PC-9 (cell line): ENCODE measurements at regions not wholly inside any gene's neighbourhood (a gene's known extent, or its start where the extent isn't known, plus 50 kb on each side); places are given as distances from the start of the nearest gene placed in this dataset.

ENCODE experiments used
- BruUV-seq: library from RNA; stranded (reverse); fragments of 400-500 nt; replicated peaks from 2 replicates; lab custom pipeline; 2021; lab: Mats Ljungman, UMichigan
- CTCF ChIA-PET: fragments of 300-600 bp; sonication (Branson Sonifier 250); formaldehyde crosslinking; loops from one replicate; lab custom pipeline; 2022; ENCODE audit warnings: antibody characterized with exemption; lab: Charles Lee
- POLR2A ChIA-PET: fragments of 300-600 bp; sonication (Branson Sonifier 250); formaldehyde crosslinking; loops from one replicate; lab custom pipeline; 2022; ENCODE audit warnings: antibody characterized with exemption; ENCODE audit not compliant: unreplicated experiment; lab: Charles Lee
- DNase-seq, 2 experiments: peaks; one replicate each; pipeline versions ENCODE4 v3.0.0 to v3.0.0-alpha.2; 2015 to 2022; ENCODE audit warnings: mixed read lengths in 1 of 2
- H2AFZ ChIP-seq: fragments of 200-600 bp; sonication (generic); 2 replicates; pipeline ENCODE4 v1.8.1; 2017; ENCODE audit warnings: antibody characterized with exemption
- H3F3A ChIP-seq: fragments of 200-600 bp; sonication (generic); 2 replicates; pipeline ENCODE4 v1.8.1; 2017; ENCODE audit warnings: antibody characterized with exemption, mild to moderate bottlenecking, low read depth; ENCODE audit not compliant: insufficient read depth
- H3K27ac ChIP-seq: fragments of 200-600 bp; sonication (generic); 2 replicates; pipeline ENCODE4 v1.6.1; 2016; ENCODE audit warnings: mixed run types
- H3K27me3 ChIP-seq: fragments of 200-600 bp; sonication (generic); 2 replicates; pipeline ENCODE4 v1.6.1; 2016; ENCODE audit warnings: low read depth, mixed run types; ENCODE audit not compliant: insufficient read depth
- H3K36me3 ChIP-seq: fragments of 200-600 bp; sonication (generic); 2 replicates; pipeline ENCODE4 v1.6.1; 2016; ENCODE audit warnings: low read depth, mixed run types
- H3K4me1 ChIP-seq: fragments of 200-600 bp; sonication (generic); replicated peaks from 2 replicates; pipeline ENCODE4 v1.6.1; 2016; ENCODE audit warnings: mixed run types; ENCODE audit not compliant: insufficient read depth
- H3K4me2 ChIP-seq: fragments of 200-600 bp; sonication (generic); 2 replicates; pipeline ENCODE4 v1.6.1; 2017; ENCODE audit warnings: mixed run types
- H3K4me3 ChIP-seq: fragments of 200-600 bp; sonication (generic); 2 replicates; pipeline ENCODE4 v1.6.1; 2016; ENCODE audit warnings: mixed run types
- H3K79me2 ChIP-seq: fragments of 200-600 bp; sonication (generic); 2 replicates; pipeline ENCODE4 v1.6.1; 2017; ENCODE audit warnings: low read depth, mixed run types
- H3K9me2 ChIP-seq: fragments of 200-600 bp; sonication (generic); 2 replicates; pipeline ENCODE4 v1.8.1; 2017; ENCODE audit warnings: mild to moderate bottlenecking; ENCODE audit not compliant: insufficient read depth
- H3K9me3 ChIP-seq: fragments of 200-600 bp; sonication (generic); 2 replicates; pipeline ENCODE4 v1.8.1; 2016; ENCODE audit warnings: low read depth; ENCODE audit not compliant: insufficient read depth
- H4K20me1 ChIP-seq: fragments of 200-600 bp; sonication (generic); 2 replicates; pipeline ENCODE4 v1.8.1; 2017; ENCODE audit not compliant: insufficient read depth
- EZH2 ChIP-seq: fragments of 200-600 bp; sonication (generic); IDR thresholded peaks from 2 replicates; pipeline ENCODE4 v1.8.0; 2017; ENCODE audit warnings: antibody characterized with exemption, low read depth
- intact Hi-C: fragments of 100-400 bp; cut with micrococcal nuclease; formaldehyde crosslinking; loops from one replicate; pipeline ENCODE4 v1.10.0; 2022; ENCODE audit not compliant: unreplicated experiment
- TF ChIP-seq, protein P1 (sequence below): fragments of 200-600 bp; sonication (generic); conservative IDR thresholded peaks from 2 replicates; pipeline ENCODE4 v1.6.1; 2017; ENCODE audit warnings: mixed run types, antibody characterized with exemption, mild to moderate bottlenecking, moderate library complexity

DNA sequence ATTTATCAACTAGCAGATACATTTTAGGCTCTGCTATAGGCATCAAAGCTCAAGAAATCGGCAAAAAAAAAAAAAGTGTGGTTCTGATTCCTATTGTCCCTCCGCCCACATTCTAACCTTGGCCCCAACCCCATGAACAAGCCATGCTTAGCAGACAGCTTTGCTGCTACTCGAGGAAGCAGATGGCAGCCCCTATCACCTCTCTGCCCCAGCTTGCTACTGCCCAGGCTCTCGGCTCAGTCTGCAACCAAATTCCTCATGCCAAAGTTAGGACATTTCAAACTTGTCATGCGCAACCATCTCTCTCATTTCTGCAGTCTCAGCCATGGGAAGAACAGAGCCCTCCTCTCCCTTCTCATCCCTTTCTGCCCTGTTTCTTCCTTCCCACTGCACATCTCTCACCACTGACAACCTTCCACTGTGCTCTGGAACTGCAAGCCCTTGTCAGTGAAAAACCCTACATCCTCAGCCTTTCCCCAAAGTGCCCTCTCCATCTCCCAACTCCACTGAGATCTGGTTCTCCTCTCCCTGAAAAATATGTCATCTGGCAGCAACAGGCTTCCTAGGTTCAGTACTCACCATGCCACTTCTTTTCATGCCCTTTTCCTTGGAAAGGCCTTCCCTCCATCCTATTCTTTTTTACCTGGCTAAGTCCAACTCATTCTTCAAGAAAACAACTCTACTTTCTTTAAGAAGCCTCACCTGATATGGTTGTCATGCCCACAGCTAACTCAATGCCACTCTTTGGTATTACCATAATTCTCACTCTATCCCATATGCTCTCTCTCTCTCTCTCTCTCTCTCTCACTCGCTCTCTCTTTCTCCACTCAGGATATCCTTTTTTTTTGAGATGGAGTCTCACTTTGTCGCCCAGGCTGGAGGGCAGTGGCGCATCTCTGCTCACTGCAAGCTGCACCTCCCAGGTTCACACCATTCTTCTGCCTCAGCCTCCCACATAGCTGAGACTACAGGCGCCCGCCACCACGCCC lies 60.1 kb upstream of the FHIP2A start:
- TF ChIP-seq, protein P1, sequence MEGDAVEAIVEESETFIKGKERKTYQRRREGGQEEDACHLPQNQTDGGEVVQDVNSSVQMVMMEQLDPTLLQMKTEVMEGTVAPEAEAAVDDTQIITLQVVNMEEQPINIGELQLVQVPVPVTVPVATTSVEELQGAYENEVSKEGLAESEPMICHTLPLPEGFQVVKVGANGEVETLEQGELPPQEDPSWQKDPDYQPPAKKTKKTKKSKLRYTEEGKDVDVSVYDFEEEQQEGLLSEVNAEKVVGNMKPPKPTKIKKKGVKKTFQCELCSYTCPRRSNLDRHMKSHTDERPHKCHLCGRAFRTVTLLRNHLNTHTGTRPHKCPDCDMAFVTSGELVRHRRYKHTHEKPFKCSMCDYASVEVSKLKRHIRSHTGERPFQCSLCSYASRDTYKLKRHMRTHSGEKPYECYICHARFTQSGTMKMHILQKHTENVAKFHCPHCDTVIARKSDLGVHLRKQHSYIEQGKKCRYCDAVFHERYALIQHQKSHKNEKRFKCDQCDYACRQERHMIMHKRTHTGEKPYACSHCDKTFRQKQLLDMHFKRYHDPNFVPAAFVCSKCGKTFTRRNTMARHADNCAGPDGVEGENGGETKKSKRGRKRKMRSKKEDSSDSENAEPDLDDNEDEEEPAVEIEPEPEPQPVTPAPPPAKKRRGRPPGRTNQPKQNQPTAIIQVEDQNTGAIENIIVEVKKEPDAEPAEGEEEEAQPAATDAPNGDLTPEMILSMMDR, result no peak
- TF ChIP-seq EZH2, result no peak
- no peaks in the 10 kb centered on the region for H4K20me1 ChIP-seq
- no peaks in the 10 kb centered on the region for H3K9me2 ChIP-seq
- no peak overlapping the region for H3K4me3 ChIP-seq
- H2AFZ ChIP-seq, result no peak overlapping the region
- ChIA-PET POLR2A (interaction anchor here (0.7 kb wide), 1 partner anchor 14 kb away, joined by 3 read pairs; no protein-coding TSS in a partner anchor), CTCF (interaction anchor here (0.5 kb wide), 1 partner anchor 57 kb away, joined by 8 read pairs; no protein-coding TSS in a partner anchor)
- no peaks in the 10 kb centered on the region for H3K27me3 ChIP-seq
- H3K4me1 ChIP-seq, result peaks cover 10% of the 10 kb centered on the region
- H3K36me3 ChIP-seq, result no peaks in the 10 kb centered on the region
- intact Hi-C loops, result no loop called here
- no peak for DNase-seq
- H3F3A ChIP-seq, result no peaks in the 10 kb centered on the region
- H3K27ac ChIP-seq, result no peak overlapping the region
- H3K79me2 ChIP-seq, result no peaks in the 10 kb centered on the region
- no TSS peak for BruUV-seq
- H3K4me2 ChIP-seq, result no peak overlapping the region
- H3K9me3 ChIP-seq, result no peaks in the 10 kb centered on the region

DNA sequence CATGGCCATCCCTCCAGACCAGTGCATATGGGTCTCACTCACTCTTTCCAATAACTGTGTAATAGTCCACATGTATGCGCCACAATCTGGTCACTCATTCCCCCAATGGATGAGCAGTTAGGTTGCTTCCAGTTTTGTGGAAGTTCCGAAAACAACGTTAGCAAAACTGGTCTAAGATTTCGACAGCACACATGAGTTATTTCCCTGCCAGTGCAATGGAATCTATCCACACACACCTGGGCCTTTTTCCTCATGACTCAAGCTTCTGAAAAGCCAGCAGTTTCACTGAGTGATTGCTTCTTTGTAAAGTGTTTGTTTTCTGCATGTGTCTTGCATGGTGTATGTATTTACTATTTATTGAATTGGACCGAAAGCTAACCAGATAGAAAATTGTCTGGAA lies 58.8 kb upstream of the FHIP2A start:
- no peaks in the 10 kb centered on the region for H3K9me3 ChIP-seq
- DNase-seq, result no peak
- H3K36me3 ChIP-seq, result no peaks in the 10 kb centered on the region
- H2AFZ ChIP-seq, result no peak overlapping the region
- no peak overlapping the region for H3K4me2 ChIP-seq
- TF ChIP-seq, protein P1, result no peak
- TF ChIP-seq EZH2, result no peak
- H3K27ac ChIP-seq, result no peak overlapping the region
- CTCF ChIA-PET, result no interaction called here
- no peaks in the 10 kb centered on the region for H4K20me1 ChIP-seq
- POLR2A ChIA-PET, result no interaction called here
- H3K79me2 ChIP-seq, result no peaks in the 10 kb centered on the region
- peaks cover 16% of the 10 kb centered on the region for H3K4me1 ChIP-seq
- no peaks in the 10 kb centered on the region for H3K27me3 ChIP-seq
- intact Hi-C loops, result no loop called here
- BruUV-seq, result no TSS peak
- H3K4me3 ChIP-seq, result no peak overlapping the region
- no peaks in the 10 kb centered on the region for H3K9me2 ChIP-seq
- H3F3A ChIP-seq, result no peaks in the 10 kb centered on the region

DNA sequence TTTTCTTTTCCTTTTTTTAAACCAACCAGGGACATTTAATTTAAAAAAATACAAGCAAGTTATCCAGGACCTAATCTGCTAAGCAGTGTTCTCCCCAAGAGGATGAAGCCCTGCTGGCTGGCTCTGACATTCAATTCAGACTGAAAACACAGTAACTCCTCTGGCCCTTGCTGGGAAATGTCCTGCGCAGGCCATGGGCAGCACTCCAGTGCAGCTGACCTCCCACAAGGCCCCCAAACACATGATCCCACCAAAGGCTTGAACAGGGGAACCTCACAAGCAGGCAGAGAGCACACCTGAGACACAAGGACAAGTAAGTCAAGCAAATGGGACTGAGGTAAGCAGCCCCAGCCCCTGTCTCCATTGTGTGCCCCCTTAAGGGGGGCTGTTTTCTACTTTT lies 56.9 kb upstream of the FHIP2A start:
- CTCF ChIA-PET, result no interaction called here
- H3K4me3 ChIP-seq, result no peak overlapping the region
- H3K9me2 ChIP-seq, result no peaks in the 10 kb centered on the region
- BruUV-seq, result no TSS peak
- H4K20me1 ChIP-seq, result no peaks in the 10 kb centered on the region
- DNase-seq, result no peak
- no peaks in the 10 kb centered on the region for H3K79me2 ChIP-seq
- no peak overlapping the region for H2AFZ ChIP-seq
- H3K36me3 ChIP-seq, result no peaks in the 10 kb centered on the region
- TF ChIP-seq, protein P1, result no peak
- no peak for TF ChIP-seq EZH2
- no peak overlapping the region for H3K27ac ChIP-seq
- H3K4me1 ChIP-seq, result peaks cover 16% of the 10 kb centered on the region
- H3F3A ChIP-seq, result peaks cover 6% of the 10 kb centered on the region; the same call in 1 of the 2 replicates
- H3K27me3 ChIP-seq, result no peaks in the 10 kb centered on the region
- no peak overlapping the region for H3K4me2 ChIP-seq
- POLR2A ChIA-PET, result no interaction called here
- no peaks in the 10 kb centered on the region for H3K9me3 ChIP-seq
- intact Hi-C loops, result loop anchor here (5.0 kb wide), 1 partner anchor 52 kb away; no protein-coding TSS in a partner anchor
